Cardiac fibroblast (primary cell): ENCODE measurements at regions not wholly inside any gene's neighbourhood (a gene's known extent, or its start where the extent isn't known, plus 50 kb on each side); places are given as distances from the start of the nearest gene placed in this dataset.
"Not testable (repeated sequence)": the region's sequence is repeated elsewhere in the genome, so short reads cannot be mapped to it uniquely, and the experiment has no call there.

Experiments used
- DNase-seq, 2 donors: peaks; one replicate each; pipeline versions ENCODE4 v3.0.0 to v3.0.0-alpha.2; 2010; ENCODE audit warnings: low read depth in 2 of 2
- H3K4me3 ChIP-seq, 2 donors: replicated peaks in 1 of 2; 1 replicate in 1 of 2; 2 replicates in 1 of 2; pipeline ENCODE4 v1.5.1; 2011; ENCODE audit warnings: low read depth in 2 of 2, low read length in 2 of 2, mild to moderate bottlenecking in 2 of 2, moderate library complexity in 1 of 2
- CTCF ChIP-seq: IDR thresholded peaks from one replicate; pipeline ENCODE4 v1.5.1; 2011; ENCODE audit warnings: low read depth, mild to moderate bottlenecking, low read length, inconsistent platforms

- TF ChIP-seq CTCF: no peak
- no peak for DNase-seq
- H3K4me3 ChIP-seq: no peak overlapping the region
Measured at GRCh38 chr2:223315813-223316212, 263.8 kb downstream of the KCNE4 start.

GRCh38 chr2:223316342-223316741 is 264.4 kb downstream of the KCNE4 start:
- H3K4me3 ChIP-seq: no peak overlapping the region
- TF ChIP-seq CTCF: no peak
- no peak for DNase-seq

GRCh38 chr2:223319601-223320000 is 267.6 kb downstream of the KCNE4 start:
- no peak for TF ChIP-seq CTCF
- H3K4me3 ChIP-seq: no peak overlapping the region
- no peak for DNase-seq

GRCh38 chr2:223324402-223324801 is 272.4 kb downstream of the KCNE4 start:
- peak in 1 of 2 donors; percentile 5 for DNase-seq

GRCh38 chr2:223328578-223328977 is 273.6 kb downstream of the SCG2 start:
- no peak overlapping the region for H3K4me3 ChIP-seq
- peak in 1 of 2 donors; percentile 2 for DNase-seq
- no peak for TF ChIP-seq CTCF

More at GRCh38 chr2:223324402-223324801, 272.4 kb downstream of the KCNE4 start:
- H3K4me3 ChIP-seq: no peak overlapping the region
- TF ChIP-seq CTCF: no peak

GRCh38 chr2:223330747-223331146 is 271.4 kb downstream of the SCG2 start:
- not testable (repeated sequence) for H3K4me3 ChIP-seq

GRCh38 chr2:223338016-223338415 is 264.1 kb downstream of the SCG2 start:
- DNase-seq: no peak
- TF ChIP-seq CTCF: no peak
- H3K4me3 ChIP-seq: no peak overlapping the region

More at GRCh38 chr2:223330747-223331146, 271.4 kb downstream of the SCG2 start:
- not testable (repeated sequence) for DNase-seq
